HCT116 (cell line): ENCODE measurements at regions not wholly inside any gene's neighbourhood (a gene's known extent, or its start where the extent isn't known, plus 50 kb on each side); places are given as distances from the start of the nearest gene placed in this dataset.

Source experiments
- ATAC-seq: fragments of 200-7000 bp; cut with Tn5 transposase; 2 replicates; pipeline ENCODE4 v1.9.1; 2020; ENCODE audit warnings: mild to moderate bottlenecking, moderate library complexity
- BruUV-seq: library from RNA; stranded (reverse); fragments of 400-500 nt; replicated peaks from 2 replicates; lab custom pipeline; 2021; lab: Mats Ljungman, UMichigan
- CTCF ChIA-PET: fragments of 300-600 bp; sonication (Branson Sonifier 250); formaldehyde crosslinking; loops from one replicate; lab custom pipeline; 2021; ENCODE audit warnings: antibody characterized with exemption; lab: Charles Lee
- POLR2A ChIA-PET: fragments of 300-600, 350-600 bp; sonication (Branson Sonifier 250); formaldehyde crosslinking; loops from one replicate; lab custom pipeline; 2021; ENCODE audit warnings: antibody characterized with exemption; lab: Charles Lee
- RAD21 ChIA-PET, 2 experiments: fragments of 300-600 bp; sonication (Branson Sonifier 250); formaldehyde crosslinking; loops; one replicate each; lab custom pipeline; 2023; ENCODE audit warnings: low total read pairs in 2 of 2; ENCODE audit not compliant: uncharacterized antibody in 2 of 2, unreplicated experiment in 2 of 2, low non-redundant PET in 1 of 2; lab: Charles Lee
- DNase-seq: peaks from one replicate; pipeline ENCODE4 v3.0.0-alpha.2; 2010; ENCODE audit warnings: low read depth, low spot score
- H2AFZ ChIP-seq: fragments of 200-600 bp; shearing (Covaris generic), sonication (generic); 2 replicates; pipeline ENCODE4 v1.6.1; 2017; ENCODE audit warnings: low read depth, mixed run types, mixed read lengths, antibody characterized with exemption, low read length; ENCODE audit not compliant: poor library complexity, severe bottlenecking
- H3K27ac ChIP-seq: 2 replicates; pipeline ENCODE4 v1.5.1; 2012; ENCODE audit warnings: low read depth, low read length
- H3K27me3 ChIP-seq: fragments of 200-600 bp; sonication (generic); 2 replicates; pipeline ENCODE4 v1.6.1; 2016; ENCODE audit warnings: mixed run types, low read length, mixed read lengths; ENCODE audit not compliant: insufficient read depth
- H3K36me3 ChIP-seq, 2 experiments: fragments of 200-500 bp in 1 of 2; fragments of 200-600 bp in 1 of 2; sonication (Bioruptor generic) in 1 of 2; sonication (generic) in 1 of 2; 2 replicates each; pipeline versions ENCODE4 v1.5.1 to v1.6.1; 2014 to 2016; ENCODE audit warnings: low read length in 2 of 2, inconsistent platforms in 1 of 2, mixed read lengths in 1 of 2, mixed run types in 1 of 2; ENCODE audit not compliant: insufficient read depth in 2 of 2, control insufficient read depth in 1 of 2
- H3K4me1 ChIP-seq, 2 experiments: fragments of 200-600 bp in 1 of 2; sonication (generic) in 1 of 2; 2 replicates each; pipeline versions ENCODE4 v1.5.1 to v1.6.1; 2012 to 2017; ENCODE audit warnings: low read length in 2 of 2, inconsistent platforms in 1 of 2, mild to moderate bottlenecking in 1 of 2, mixed read lengths in 1 of 2, mixed run types in 1 of 2, moderate library complexity in 1 of 2; ENCODE audit not compliant: insufficient read depth in 2 of 2, control insufficient read depth in 1 of 2
- H3K4me2 ChIP-seq: fragments of 200-600 bp; sonication (generic); 2 replicates; pipeline ENCODE4 v1.6.1; 2017; ENCODE audit warnings: mixed run types, low read length, mixed read lengths
- H3K4me3 ChIP-seq, 2 experiments: fragments of 200-600 bp in 1 of 2; sonication (generic) in 1 of 2; replicated peaks in 1 of 2; 2 replicates each; pipeline ENCODE4 v1.5.1; 2011 to 2016; ENCODE audit warnings: low read length in 2 of 2, control low read depth in 1 of 2, low read depth in 1 of 2, mild to moderate bottlenecking in 1 of 2, mixed read lengths in 1 of 2, mixed run types in 1 of 2
- H3K79me2 ChIP-seq: fragments of 200-600 bp; sonication (generic); 2 replicates; pipeline ENCODE4 v1.6.1; 2017; ENCODE audit warnings: mild to moderate bottlenecking, mixed run types, low read length, moderate library complexity, mixed read lengths; ENCODE audit not compliant: insufficient read depth
- H3K9ac ChIP-seq: fragments of 200-600 bp; sonication (generic); 2 replicates; pipeline ENCODE4 v1.6.1; 2016; ENCODE audit warnings: low read length, mixed read lengths
- H3K9me2 ChIP-seq: fragments of 200-600 bp; sonication (generic), shearing (Covaris generic); 2 replicates; pipeline ENCODE4 v1.6.1; 2017; ENCODE audit warnings: mixed run types, mild to moderate bottlenecking, moderate library complexity; ENCODE audit not compliant: insufficient read depth
- H3K9me3 ChIP-seq, 2 experiments: fragments of 200-500 bp in 1 of 2; fragments of 200-600 bp in 1 of 2; sonication (Bioruptor generic) in 1 of 2; sonication (generic) in 1 of 2; 2 replicates each; pipeline ENCODE4 v1.6.1; 2014 to 2017; ENCODE audit warnings: low read length in 2 of 2, mixed read lengths in 2 of 2, inconsistent platforms in 1 of 2, low read depth in 1 of 2, mild to moderate bottlenecking in 1 of 2, mixed run types in 1 of 2, moderate library complexity in 1 of 2; ENCODE audit not compliant: control insufficient read depth in 1 of 2, insufficient read depth in 1 of 2
- H4K20me1 ChIP-seq: fragments of 200-600 bp; sonication (generic), shearing (Covaris generic); 2 replicates; pipeline ENCODE4 v1.6.1; 2017; ENCODE audit warnings: mixed run types, mild to moderate bottlenecking, moderate library complexity; ENCODE audit not compliant: insufficient read depth
- CBX3 ChIP-seq: IDR thresholded peaks from 2 replicates; pipeline ENCODE4 v1.6.1; 2012; ENCODE audit warnings: low read depth
- CEBPB ChIP-seq: IDR thresholded peaks from 2 replicates; pipeline ENCODE4 v1.6.1; 2012; ENCODE audit warnings: low read depth
- EZH2 ChIP-seq: fragments of 200-600 bp; sonication (generic); IDR thresholded peaks from 2 replicates; pipeline ENCODE4 v1.6.1; 2017; ENCODE audit warnings: antibody characterized with exemption, mixed run types
- POLR2AphosphoS5 ChIP-seq: IDR thresholded peaks from 2 replicates; pipeline ENCODE4 v1.6.1; 2011; ENCODE audit warnings: mild to moderate bottlenecking, low read depth, low read length, moderate library complexity
- YY1 ChIP-seq: IDR thresholded peaks from 2 replicates; pipeline ENCODE4 v1.6.1; 2011; ENCODE audit warnings: low read length, low read depth, moderate library complexity, mild to moderate bottlenecking; ENCODE audit not compliant: insufficient replicate concordance; ENCODE audit errors: extremely low read depth
- intact Hi-C: fragments of 100-400 bp; cut with micrococcal nuclease; formaldehyde crosslinking; loops from 2 replicates; pipeline ENCODE4 v1.10.0; 2022
- TF ChIP-seq, protein P1 (sequence below): IDR thresholded peaks from 2 replicates; pipeline ENCODE4 v1.6.1; 2012
- TF ChIP-seq, protein P2 (sequence below): IDR thresholded peaks from 2 replicates; pipeline ENCODE4 v1.6.1; 2012
- TF ChIP-seq, protein P3 (sequence below): IDR thresholded peaks from 2 replicates; pipeline ENCODE4 v1.6.1; 2011; ENCODE audit warnings: mild to moderate bottlenecking, low read length, moderate library complexity; ENCODE audit not compliant: insufficient replicate concordance; ENCODE audit errors: extremely low read depth

DNA sequence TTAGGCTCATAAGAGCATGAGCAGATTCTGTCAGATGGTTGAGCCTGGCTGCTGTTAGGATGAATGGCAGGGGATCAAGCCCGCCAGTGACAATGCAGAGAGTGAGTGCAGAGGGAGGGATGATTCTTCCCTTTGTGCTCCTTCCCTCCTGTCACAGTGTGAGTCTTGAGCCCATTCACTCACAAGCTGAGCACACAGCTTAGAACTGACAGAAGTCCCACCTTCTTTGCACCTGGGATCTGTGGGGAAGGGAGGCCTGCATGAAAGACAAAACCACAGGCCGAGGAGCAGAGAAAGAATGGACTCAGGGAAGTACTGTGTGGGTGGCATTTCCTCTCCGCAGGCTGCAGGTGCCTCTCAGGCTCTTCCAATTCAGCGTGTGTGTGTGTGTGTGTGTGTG, 160.6 kb downstream of the KCNA5 start:
- Histone ChIP-seq H3K4me1 (0 out of 4 replicates have a peak, but pooled peaks cover 0 to 4% of the 10 kb centered on the region in 2 experiments), H3K27ac (no peak overlapping the region), H3K79me2 (no peaks in the 10 kb centered on the region), H4K20me1 (no peaks in the 10 kb centered on the region), H3K4me3 (no peak overlapping the region), H3K9ac (no peak overlapping the region), H3K27me3 (no peaks in the 10 kb centered on the region), H2AFZ (no peak overlapping the region), H3K9me3 (no peaks in the 10 kb centered on the region), H3K9me2 (no peaks in the 10 kb centered on the region), H3K36me3 (no peaks in the 10 kb centered on the region), H3K4me2 (no peak overlapping the region)
- BruUV-seq: no TSS peak
- ChIA-PET POLR2A (no interaction called here), RAD21 (no interaction called here), CTCF (no interaction called here)
- TF ChIP-seq CBX3 (no peak), CEBPB (no peak), EZH2 (no peak), POLR2AphosphoS5 (no peak), YY1 (no peak)
- TF ChIP-seq, protein P1, sequence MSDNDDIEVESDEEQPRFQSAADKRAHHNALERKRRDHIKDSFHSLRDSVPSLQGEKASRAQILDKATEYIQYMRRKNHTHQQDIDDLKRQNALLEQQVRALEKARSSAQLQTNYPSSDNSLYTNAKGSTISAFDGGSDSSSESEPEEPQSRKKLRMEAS: no peak
- TF ChIP-seq, protein P2, sequence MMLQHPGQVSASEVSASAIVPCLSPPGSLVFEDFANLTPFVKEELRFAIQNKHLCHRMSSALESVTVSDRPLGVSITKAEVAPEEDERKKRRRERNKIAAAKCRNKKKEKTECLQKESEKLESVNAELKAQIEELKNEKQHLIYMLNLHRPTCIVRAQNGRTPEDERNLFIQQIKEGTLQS: no peak
- TF ChIP-seq, protein P3, sequence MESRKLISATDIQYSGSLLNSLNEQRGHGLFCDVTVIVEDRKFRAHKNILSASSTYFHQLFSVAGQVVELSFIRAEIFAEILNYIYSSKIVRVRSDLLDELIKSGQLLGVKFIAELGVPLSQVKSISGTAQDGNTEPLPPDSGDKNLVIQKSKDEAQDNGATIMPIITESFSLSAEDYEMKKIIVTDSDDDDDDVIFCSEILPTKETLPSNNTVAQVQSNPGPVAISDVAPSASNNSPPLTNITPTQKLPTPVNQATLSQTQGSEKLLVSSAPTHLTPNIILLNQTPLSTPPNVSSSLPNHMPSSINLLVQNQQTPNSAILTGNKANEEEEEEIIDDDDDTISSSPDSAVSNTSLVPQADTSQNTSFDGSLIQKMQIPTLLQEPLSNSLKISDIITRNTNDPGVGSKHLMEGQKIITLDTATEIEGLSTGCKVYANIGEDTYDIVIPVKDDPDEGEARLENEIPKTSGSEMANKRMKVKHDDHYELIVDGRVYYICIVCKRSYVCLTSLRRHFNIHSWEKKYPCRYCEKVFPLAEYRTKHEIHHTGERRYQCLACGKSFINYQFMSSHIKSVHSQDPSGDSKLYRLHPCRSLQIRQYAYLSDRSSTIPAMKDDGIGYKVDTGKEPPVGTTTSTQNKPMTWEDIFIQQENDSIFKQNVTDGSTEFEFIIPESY: no peak
- DNase-seq (no peak), ATAC-seq (no peak)
- intact Hi-C loops: no loop called here
